Progenitor cell of endocrine pancreas (in vitro differentiated cells): ENCODE measurements at regions not wholly inside any gene's neighbourhood (a gene's known extent, or its start where the extent isn't known, plus 50 kb on each side); places are given as distances from the start of the nearest gene placed in this dataset.

Experiments used
- DNase-seq: peaks from one replicate; pipeline ENCODE4 v3.0.0; 2021; ENCODE audit warnings: low spot score; ENCODE audit not compliant: unreplicated experiment
- H3K27ac Mint-ChIP-seq: 2 replicates; pipeline ENCODE4 v1.8.0; 2021; ENCODE audit warnings: mild to moderate bottlenecking, moderate library complexity, mixed read lengths
- H3K27me3 Mint-ChIP-seq: 2 replicates; pipeline ENCODE4 v1.8.0; 2021; ENCODE audit warnings: mixed read lengths
- H3K36me3 Mint-ChIP-seq: 2 replicates; pipeline ENCODE4 v1.8.0; 2022; ENCODE audit warnings: mixed read lengths; ENCODE audit not compliant: insufficient read depth
- H3K4me1 Mint-ChIP-seq: 2 replicates; pipeline ENCODE4 v1.8.0; 2021; ENCODE audit warnings: low read depth, mixed read lengths
- H3K4me3 Mint-ChIP-seq: 2 replicates; pipeline ENCODE4 v1.8.0; 2021; ENCODE audit warnings: low read depth, mild to moderate bottlenecking, moderate library complexity, mixed read lengths
- H3K9me3 Mint-ChIP-seq: 2 replicates; pipeline ENCODE4 v1.8.0; 2021; ENCODE audit warnings: low read depth, mixed read lengths
- CTCF ChIP-seq: fragments of 200-600 bp; sonication (generic); IDR thresholded peaks from one replicate; pipeline ENCODE4 v1.5.0; 2021; ENCODE audit warnings: antibody characterized with exemption, mild to moderate bottlenecking; ENCODE audit not compliant: unreplicated experiment

- DNase-seq = no peak
- H3K4me3 Mint-ChIP-seq = no peak overlapping the region
- no peak for TF ChIP-seq CTCF
- H3K4me1 Mint-ChIP-seq = no peaks in the 10 kb centered on the region
- no peaks in the 10 kb centered on the region for H3K27me3 Mint-ChIP-seq
- H3K27ac Mint-ChIP-seq = no peak overlapping the region
- H3K36me3 Mint-ChIP-seq = no peaks in the 10 kb centered on the region
- peaks cover 15% of the 10 kb centered on the region for H3K9me3 Mint-ChIP-seq
Measured at GRCh38 chr11:27266125-27266524, 96.9 kb downstream of the CCDC34 start.

- no peak for DNase-seq
- H3K4me1 Mint-ChIP-seq = no peaks in the 10 kb centered on the region
- H3K36me3 Mint-ChIP-seq = no peaks in the 10 kb centered on the region
- peaks cover 5% of the 10 kb centered on the region for H3K9me3 Mint-ChIP-seq
- no peak overlapping the region for H3K4me3 Mint-ChIP-seq
- H3K27ac Mint-ChIP-seq = no peak overlapping the region
- no peak for TF ChIP-seq CTCF
- no peaks in the 10 kb centered on the region for H3K27me3 Mint-ChIP-seq
Measured at GRCh38 chr11:27263986-27264385, 99.0 kb downstream of the CCDC34 start.

- Mint-ChIP-seq H3K4me1 (no peaks in the 10 kb centered on the region), H3K9me3 (peaks cover 7% of the 10 kb centered on the region), H3K4me3 (no peak overlapping the region), H3K27ac (no peak overlapping the region), H3K36me3 (no peaks in the 10 kb centered on the region), H3K27me3 (no peaks in the 10 kb centered on the region)
- no peak for DNase-seq
- no peak for TF ChIP-seq CTCF
Measured at GRCh38 chr11:27263046-27263445, 100.0 kb downstream of the CCDC34 start.

GRCh38 chr11:27255447-27255828, 107.6 kb downstream of the CCDC34 start:
- TF ChIP-seq CTCF = no peak
- no peak overlapping the region for H3K27ac Mint-ChIP-seq

GRCh38 chr11:27254744-27255446, 108.1 kb downstream of the CCDC34 start:
- Mint-ChIP-seq H3K4me3 (no peak overlapping the region), H3K27ac (no peak overlapping the region)

More at GRCh38 chr11:27255447-27255828, 107.6 kb downstream of the CCDC34 start:
- peaks cover 8% of the 10 kb centered on the region for H3K9me3 Mint-ChIP-seq
- H3K36me3 Mint-ChIP-seq = no peaks in the 10 kb centered on the region
- no peaks in the 10 kb centered on the region for H3K4me1 Mint-ChIP-seq
- H3K4me3 Mint-ChIP-seq = no peak overlapping the region
- H3K27me3 Mint-ChIP-seq = no peaks in the 10 kb centered on the region
- DNase-seq = no peak

More at GRCh38 chr11:27254744-27255446, 108.1 kb downstream of the CCDC34 start:
- Mint-ChIP-seq H3K4me1 (no peaks in the 10 kb centered on the region), H3K9me3 (peaks cover 8% of the 10 kb centered on the region), H3K27me3 (no peaks in the 10 kb centered on the region), H3K36me3 (no peaks in the 10 kb centered on the region)
- no peak for DNase-seq
- no peak for TF ChIP-seq CTCF
